Hematopoietic multipotent progenitor cell (in vitro differentiated cells): ENCODE measurements at regions not wholly inside any gene's neighbourhood (a gene's known extent, or its start where the extent isn't known, plus 50 kb on each side); places are given as distances from the start of the nearest gene placed in this dataset.
"Not testable (repeated sequence)": the region's sequence is repeated elsewhere in the genome, so short reads cannot be mapped to it uniquely, and the experiment has no call there.

ENCODE experiments used
- DNase-seq, 3 donors: peaks; one replicate each; pipeline ENCODE4 v3.0.0-alpha.2; 2011 to 2015; ENCODE audit warnings: low read depth in 2 of 3, low spot score in 2 of 3

GRCh38 chr9:78932849-78933627 lies 636.1 kb downstream of the PSAT1 start:
- no peak for DNase-seq

GRCh38 chr9:78934880-78935279 lies 636.9 kb upstream of the TLE4 start:
- no peak for DNase-seq

- DNase-seq = no peak
Observed at GRCh38 chr9:78938821-78939220, 632.9 kb upstream of the TLE4 start.

- no peak for DNase-seq
Observed at GRCh38 chr9:78939311-78940065, 632.3 kb upstream of the TLE4 start.

GRCh38 chr9:78940121-78940855 lies 631.5 kb upstream of the TLE4 start:
- no peak for DNase-seq

GRCh38 chr9:78954286-78954685 lies 617.5 kb upstream of the TLE4 start:
- no peak for DNase-seq

DNA sequence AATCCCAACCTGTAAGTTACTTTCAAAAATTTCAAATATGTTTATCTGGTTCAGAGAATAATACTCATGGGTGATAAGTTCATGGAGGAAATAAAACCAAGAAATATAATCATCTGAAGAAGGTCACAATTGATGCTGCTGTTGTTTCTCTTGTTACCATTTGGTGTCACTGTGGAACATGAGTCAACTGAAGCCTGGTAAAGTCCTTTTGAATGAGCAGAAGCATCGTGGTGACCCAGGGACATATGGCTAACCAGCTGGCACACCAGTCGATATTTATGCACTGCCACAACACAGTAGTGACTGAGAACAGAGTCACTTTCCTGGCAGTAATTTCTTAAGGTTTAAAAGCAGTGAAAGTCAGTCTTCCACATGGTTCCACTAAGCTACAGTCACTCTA lies 612.9 kb upstream of the TLE4 start:
- DNase-seq = peak in 1 of 3 donors; percentile 1

- DNase-seq = no peak
Observed at GRCh38 chr9:78962156-78962555, 609.6 kb upstream of the TLE4 start.

DNA sequence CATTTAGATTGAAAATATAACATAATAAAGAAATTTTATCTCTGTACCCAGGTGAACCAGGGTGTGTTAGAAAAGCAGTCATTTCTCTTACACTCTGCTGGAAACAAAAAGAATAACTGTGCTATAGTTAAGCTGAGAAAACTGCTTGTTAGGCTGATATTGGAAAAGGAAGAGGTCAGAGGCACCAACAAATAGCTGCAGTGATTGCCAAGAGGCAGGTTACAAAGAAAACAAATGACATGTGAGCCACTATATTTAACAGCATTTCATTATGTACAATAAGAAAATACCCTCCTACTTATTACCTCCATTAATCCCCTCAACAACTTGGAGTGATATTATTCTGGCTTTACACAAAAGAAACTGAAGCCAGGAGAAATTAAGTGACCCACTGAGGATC lies 607.9 kb upstream of the TLE4 start:
- no peak for DNase-seq

- DNase-seq = no peak
Observed at GRCh38 chr9:78967596-78968217, 604.1 kb upstream of the TLE4 start.

- DNase-seq = no peak
Observed at GRCh38 chr9:78970375-78970774, 601.4 kb upstream of the TLE4 start.

DNA sequence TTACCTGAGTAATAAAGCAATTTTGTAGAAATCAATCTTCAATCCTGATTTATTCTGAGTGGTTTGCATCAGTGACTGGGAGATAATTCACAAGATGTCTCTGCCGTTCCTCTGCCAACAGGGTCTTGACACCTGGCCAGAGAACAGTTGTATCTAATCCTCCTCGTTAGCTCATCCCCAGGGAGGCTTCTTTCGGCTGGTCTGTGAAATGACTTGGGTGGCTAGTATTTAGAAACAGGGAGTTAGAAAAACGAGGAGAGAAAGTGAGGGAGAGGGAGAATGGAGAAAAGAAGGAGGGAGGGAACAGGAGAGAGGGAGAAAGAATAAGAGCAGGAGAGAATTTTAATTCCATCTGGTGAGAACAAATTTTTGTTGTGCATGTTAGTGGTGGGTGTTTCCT lies 600.2 kb upstream of the TLE4 start:
- no peak for DNase-seq

DNA sequence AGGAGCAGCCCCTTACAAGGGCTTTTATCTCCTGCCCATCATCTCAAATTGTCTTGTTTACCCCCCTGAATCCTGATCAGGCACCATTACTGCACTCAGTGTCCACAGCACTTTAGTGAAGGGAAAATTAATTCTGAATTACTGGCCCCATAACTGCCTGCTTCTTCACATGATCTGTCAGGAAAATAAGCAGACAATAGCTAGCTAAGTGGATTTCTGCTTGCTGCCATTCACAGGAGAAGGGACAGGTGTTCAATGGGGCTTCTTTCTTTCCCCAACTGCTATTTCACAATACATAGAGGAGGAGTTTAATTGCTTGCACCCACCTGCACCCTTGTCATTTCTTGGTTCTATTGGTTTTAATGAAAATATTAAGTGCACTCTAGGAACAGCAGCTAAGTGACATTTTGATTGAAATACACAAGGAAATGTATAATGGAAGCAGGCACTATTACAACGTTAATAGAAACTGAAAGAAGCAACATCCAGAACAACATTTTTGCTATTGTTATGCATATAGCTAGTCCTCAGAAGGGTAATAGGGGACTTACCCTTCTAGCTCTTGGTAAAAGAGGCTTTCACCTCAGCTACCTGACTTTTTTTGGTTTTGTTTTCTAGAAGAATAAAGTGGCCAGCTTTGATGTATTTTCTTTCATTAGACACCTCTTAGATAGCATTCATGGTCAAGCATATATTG lies 599.3 kb upstream of the TLE4 start:
- no peak for DNase-seq

DNA sequence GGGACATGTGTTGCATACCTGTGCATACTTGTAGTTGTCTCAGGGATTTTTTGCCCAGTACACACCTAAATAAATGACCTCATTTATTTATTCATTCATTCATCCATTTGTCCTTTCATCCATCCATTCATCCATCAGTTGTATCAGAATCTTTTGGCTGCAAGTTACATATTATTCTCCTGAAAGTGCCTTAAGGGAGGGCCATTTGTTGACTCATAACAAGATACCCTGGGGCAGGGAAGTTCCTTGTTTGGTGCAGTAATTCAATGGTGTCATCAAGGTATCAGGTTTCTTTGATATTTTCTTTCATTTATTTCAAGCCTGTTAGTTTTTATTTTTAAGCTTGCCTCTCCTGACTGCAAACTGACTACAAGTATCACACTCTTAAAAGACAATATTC lies 597.9 kb upstream of the TLE4 start:
- DNase-seq = no peak

- no peak for DNase-seq
Observed at GRCh38 chr9:78982849-78983248, 588.9 kb upstream of the TLE4 start.

GRCh38 chr9:78985084-78985738 lies 586.6 kb upstream of the TLE4 start:
- DNase-seq = no peak

GRCh38 chr9:78986446-78986845 lies 585.3 kb upstream of the TLE4 start:
- DNase-seq = no peak

GRCh38 chr9:78989031-78989658 lies 582.6 kb upstream of the TLE4 start:
- DNase-seq = no peak

- DNase-seq = no peak
Observed at GRCh38 chr9:78994471-78994870, 577.3 kb upstream of the TLE4 start.

- DNase-seq = not testable (repeated sequence)
Observed at GRCh38 chr9:78994974-78995373, 576.8 kb upstream of the TLE4 start.
